CD14-positive monocyte (primary cell): ENCODE measurements at regions not wholly inside any gene's neighbourhood (a gene's known extent, or its start where the extent isn't known, plus 50 kb on each side); places are given as distances from the start of the nearest gene placed in this dataset.

Source experiments
- DNase-seq, 3 donors: peaks; one replicate each; pipeline ENCODE4 v3.0.0-alpha.2; 2011 to 2022
- H2AFZ ChIP-seq: 2 replicates; pipeline ENCODE4 v1.6.0; 2012; ENCODE audit warnings: mild to moderate bottlenecking, low read depth, low read length, inconsistent platforms; ENCODE audit not compliant: insufficient read depth, poor library complexity, severe bottlenecking
- H3K27ac ChIP-seq, 2 donors: 1 replicate in 1 of 2; 2 replicates in 1 of 2; pipeline ENCODE4 v1.5.1; 2012 to 2013; ENCODE audit warnings: low read length in 2 of 2, control low read depth in 1 of 2, inconsistent platforms in 1 of 2, low read depth in 1 of 2, mild to moderate bottlenecking in 1 of 2
- H3K27me3 ChIP-seq, 2 donors: one replicate each; pipeline versions ENCODE4 v1.6.0 to v1.6.1; 2011 to 2013; ENCODE audit warnings: low read length in 2 of 2; ENCODE audit not compliant: control insufficient read depth in 2 of 2, insufficient read depth in 2 of 2
- H3K36me3 ChIP-seq, 2 donors: replicated peaks in 1 of 2; 1 replicate in 1 of 2; 2 replicates in 1 of 2; pipeline versions ENCODE4 v1.5.1 to v1.6.1; 2012 to 2013; ENCODE audit warnings: low read length in 2 of 2, control low read depth in 1 of 2, inconsistent platforms in 1 of 2, mild to moderate bottlenecking in 1 of 2; ENCODE audit not compliant: insufficient read depth in 2 of 2, control insufficient read depth in 1 of 2
- H3K4me1 ChIP-seq, 2 donors: 1 replicate in 1 of 2; 2 replicates in 1 of 2; pipeline versions ENCODE4 v1.5.1 to v1.6.1; 2012 to 2013; ENCODE audit warnings: low read length in 2 of 2, control low read depth in 1 of 2, inconsistent platforms in 1 of 2, mild to moderate bottlenecking in 1 of 2, moderate library complexity in 1 of 2; ENCODE audit not compliant: insufficient read depth in 2 of 2, control insufficient read depth in 1 of 2
- H3K4me2 ChIP-seq: replicated peaks from 2 replicates; pipeline ENCODE3; 2012; ENCODE audit warnings: low read length, moderate library complexity, mild to moderate bottlenecking; ENCODE audit not compliant: poor library complexity, severe bottlenecking; ENCODE audit errors: extremely low read depth
- H3K4me3 ChIP-seq, 3 experiments: fragments of 200-600 bp in 1 of 3; sonication (generic) in 1 of 3; replicated peaks in 1 of 3; 1 replicate in 2 of 3; 2 replicates in 1 of 3; pipeline ENCODE4 v1.5.1; 2011 to 2013; ENCODE audit warnings: low read length in 3 of 3, mild to moderate bottlenecking in 3 of 3, control low read depth in 2 of 3, low read depth in 2 of 3, inconsistent platforms in 1 of 3, moderate library complexity in 1 of 3
- H3K79me2 ChIP-seq: 2 replicates; pipeline ENCODE4 v1.6.0; 2012; ENCODE audit warnings: mild to moderate bottlenecking, control low read depth, inconsistent platforms, low read length, moderate library complexity; ENCODE audit not compliant: insufficient read depth
- H3K9ac ChIP-seq: 2 replicates; pipeline ENCODE4 v1.6.0; 2017; ENCODE audit warnings: low read length, mild to moderate bottlenecking; ENCODE audit not compliant: insufficient read depth, poor library complexity, severe bottlenecking
- H3K9me3 ChIP-seq, 2 donors: replicated peaks in 1 of 2; 1 replicate in 1 of 2; 2 replicates in 1 of 2; pipeline versions ENCODE4 v1.5.1 to v1.6.1; 2012 to 2013; ENCODE audit warnings: low read length in 2 of 2, control low read depth in 1 of 2; ENCODE audit not compliant: control insufficient read depth in 1 of 2, insufficient read depth in 1 of 2
- H4K20me1 ChIP-seq: 2 replicates; pipeline ENCODE4 v1.6.0; 2012; ENCODE audit warnings: mild to moderate bottlenecking, low read length, control low read depth, moderate library complexity; ENCODE audit not compliant: insufficient read depth
- H3K27ac Mint-ChIP-seq, 7 donors: one replicate each; pipeline ENCODE4 v1.8.0; 2020; ENCODE audit warnings: mild to moderate bottlenecking in 7 of 7, mixed read lengths in 7 of 7, moderate library complexity in 6 of 7, inconsistent platforms in 2 of 7
- H3K27me3 Mint-ChIP-seq, 3 donors: one replicate each; pipeline ENCODE4 v1.8.0; 2021 to 2022; ENCODE audit warnings: low read depth in 3 of 3, mild to moderate bottlenecking in 3 of 3, mixed read lengths in 3 of 3, moderate library complexity in 3 of 3, inconsistent platforms in 1 of 3
- H3K36me3 Mint-ChIP-seq, 2 donors: one replicate each; pipeline ENCODE4 v1.8.0; 2020; ENCODE audit warnings: mixed read lengths in 2 of 2, inconsistent platforms in 1 of 2, mild to moderate bottlenecking in 1 of 2
- H3K4me1 Mint-ChIP-seq: one replicate; pipeline ENCODE4 v1.8.0; 2020; ENCODE audit warnings: mild to moderate bottlenecking, mixed read lengths
- H3K4me3 Mint-ChIP-seq, 2 donors: one replicate each; pipeline ENCODE4 v1.8.0; 2020; ENCODE audit warnings: mild to moderate bottlenecking in 2 of 2, mixed read lengths in 2 of 2, moderate library complexity in 1 of 2
- H3K9me3 Mint-ChIP-seq, 7 donors: one replicate each; pipeline ENCODE4 v1.8.0; 2020 to 2022; ENCODE audit warnings: mixed read lengths in 7 of 7, mild to moderate bottlenecking in 6 of 7, moderate library complexity in 6 of 7, inconsistent platforms in 2 of 7
- CTCF ChIP-seq: fragments of 200-600 bp; IDR thresholded peaks from one replicate; pipeline ENCODE4 v1.8.0; 2022; ENCODE audit warnings: antibody characterized with exemption, mild to moderate bottlenecking
- WGBS: methylation state at CpG from one replicate; pipeline ENCODE4 v1.1.5; 2013; ENCODE audit warnings: missing lambda C conversion rate; ENCODE audit not compliant: insufficient coverage; 5-methylcytosine and 5-hydroxymethylcytosine counted together
- intact Hi-C, 2 donors: fragments of 100-400 bp; cut with micrococcal nuclease; formaldehyde crosslinking; loops; one replicate each; pipeline versions ENCODE4 v1.15.0 to v1.15.1; 2023

- no peaks in the 10 kb centered on the region for H4K20me1 ChIP-seq
- Mint-ChIP-seq H3K9me3 (peaks cover 7 to 21% (median 13%) of the 10 kb centered on the region in 7 donors), H3K4me3 (no peak overlapping the region), H3K27ac (no peak overlapping the region), H3K27me3 (no peaks in the 10 kb centered on the region), H3K4me1 (no peaks in the 10 kb centered on the region), H3K36me3 (no peaks in the 10 kb centered on the region)
- H2AFZ ChIP-seq: no peak overlapping the region
- no peaks in the 10 kb centered on the region for H3K4me1 ChIP-seq
- 74% methylated on average over 2 of the region's 3 CpGs for WGBS
- H3K27ac ChIP-seq: no peak overlapping the region
- no peaks in the 10 kb centered on the region for H3K27me3 ChIP-seq
- intact Hi-C loops: no loop called here
- H3K9ac ChIP-seq: no peak overlapping the region
- no peak overlapping the region for H3K4me2 ChIP-seq
- no peak for DNase-seq
- TF ChIP-seq CTCF: no peak
- no peaks in the 10 kb centered on the region for H3K36me3 ChIP-seq
- H3K79me2 ChIP-seq: no peaks in the 10 kb centered on the region
- peaks cover 0 to 14% of the 10 kb centered on the region in 2 donors for H3K9me3 ChIP-seq
- H3K4me3 ChIP-seq: no peak overlapping the region
These were observed 226.8 kb upstream of the ALG10 start for GRCh38 chr12:33795536-33795935.

- no peaks in the 10 kb centered on the region for H3K4me1 ChIP-seq
- H3K79me2 ChIP-seq: no peaks in the 10 kb centered on the region
- no peak overlapping the region for H3K4me2 ChIP-seq
- H4K20me1 ChIP-seq: no peaks in the 10 kb centered on the region
- no peak overlapping the region for H3K9ac ChIP-seq
- H3K27ac ChIP-seq: no peak overlapping the region
- peaks cover 13 to 21% of the 10 kb centered on the region in 2 donors for H3K9me3 ChIP-seq
- no peaks in the 10 kb centered on the region for H3K36me3 ChIP-seq
- no peak for TF ChIP-seq CTCF
- Mint-ChIP-seq H3K27ac (no peak overlapping the region), H3K27me3 (no peaks in the 10 kb centered on the region), H3K4me1 (no peaks in the 10 kb centered on the region), H3K9me3 (peaks cover 3 to 21% (median 11%) of the 10 kb centered on the region in 7 donors), H3K4me3 (no peak overlapping the region), H3K36me3 (no peaks in the 10 kb centered on the region)
- WGBS: 100% methylated on average over 1 of the region's 2 CpGs
- H3K4me3 ChIP-seq: no peak overlapping the region
- H2AFZ ChIP-seq: no peak overlapping the region
- intact Hi-C loops: no loop called here
- no peaks in the 10 kb centered on the region for H3K27me3 ChIP-seq
- no peak for DNase-seq
These were observed 208.8 kb upstream of the ALG10 start for GRCh38 chr12:33813536-33813935.
